ENCODE measurements at regions not wholly inside any gene's neighbourhood (a gene's known extent, or its start where the extent isn't known, plus 50 kb on each side); places are given as distances from the start of the nearest gene placed in this dataset.

DNA sequence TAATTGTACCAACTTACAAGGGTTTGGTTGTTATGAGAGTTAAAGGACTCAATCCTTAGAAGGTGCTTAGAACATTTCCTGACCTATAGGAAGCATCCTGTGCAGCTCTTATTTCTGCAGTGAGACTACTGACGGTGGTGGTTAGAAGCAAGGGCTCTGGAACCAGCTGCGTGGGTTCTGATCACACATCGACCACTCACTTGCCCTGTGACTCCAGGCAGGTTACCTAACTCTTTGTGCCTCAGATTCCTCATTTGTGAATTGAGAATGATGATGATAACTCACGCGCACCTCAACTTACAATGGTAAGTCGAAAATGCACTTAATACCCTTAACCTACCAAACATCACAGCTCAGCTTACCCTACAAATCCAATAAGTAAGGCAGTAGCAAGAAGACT, 80.7 kb upstream of the SPATA12 start:
- no peak for TF ChIP-seq POLR2A (IDR thresholded peaks at IDR 0.05)
- TF ChIP-seq CTCF (IDR thresholded peaks at IDR 0.05), result no peak

All from suprapubic skin (tissue), 3 donors.